IMR-90 (cell line): ENCODE measurements at regions not wholly inside any gene's neighbourhood (a gene's known extent, or its start where the extent isn't known, plus 50 kb on each side); places are given as distances from the start of the nearest gene placed in this dataset.

Experiments used
- ATAC-seq: fragments of 200-7000 bp; cut with Tn5 transposase; 2 replicates; pipeline ENCODE4 v1.9.1; 2020; ENCODE audit warnings: low read depth, mild to moderate bottlenecking, moderate library complexity
- BruUV-seq: library from RNA; stranded (reverse); fragments of 400-500 nt; replicated peaks from 2 replicates; lab custom pipeline; 2021; lab: Mats Ljungman, UMichigan
- CTCF ChIA-PET: fragments of 300-600 bp; formaldehyde crosslinking; extraction: SDS; loops from one replicate; lab custom pipeline; 2021; ENCODE audit warnings: antibody characterized with exemption; lab: Yijun Ruan, JAX
- POLR2A ChIA-PET: fragments of 300-600 bp; sonication (Branson Sonifier 250); formaldehyde crosslinking; loops from one replicate; lab custom pipeline; 2022; ENCODE audit warnings: antibody characterized with exemption; ENCODE audit not compliant: unreplicated experiment; lab: Charles Lee
- DNase-seq: peaks from one replicate; pipeline ENCODE4 v3.0.0; 2013
- H2AFZ ChIP-seq: replicated peaks from 2 replicates; pipeline ENCODE3; 2013; ENCODE audit warnings: low read length, mild to moderate bottlenecking; ENCODE audit not compliant: poor library complexity
- H2AK5ac ChIP-seq: 2 replicates; pipeline ENCODE4 v1.6.1; 2013; ENCODE audit warnings: low read depth, low read length, inconsistent platforms
- H2AK9ac ChIP-seq: replicated peaks from 2 replicates; pipeline ENCODE3; 2013; ENCODE audit warnings: mild to moderate bottlenecking, low read depth, low read length, moderate library complexity; ENCODE audit not compliant: poor library complexity
- H2BK120ac ChIP-seq: 2 replicates; pipeline ENCODE4 v1.6.1; 2013; ENCODE audit warnings: low read depth, low read length, inconsistent platforms
- H2BK15ac ChIP-seq: 3 replicates; pipeline ENCODE4 v1.6.1; 2013; ENCODE audit warnings: low read depth, low read length, inconsistent platforms
- H2BK20ac ChIP-seq: 2 replicates; pipeline ENCODE4 v1.6.1; 2013; ENCODE audit warnings: low read depth, mild to moderate bottlenecking, inconsistent platforms, low read length, moderate library complexity
- H2BK5ac ChIP-seq: 2 replicates; pipeline ENCODE4 v1.6.1; 2013; ENCODE audit warnings: mild to moderate bottlenecking, low read depth, low read length, inconsistent platforms; ENCODE audit not compliant: poor library complexity, severe bottlenecking
- H3K14ac ChIP-seq: replicated peaks from 2 replicates; pipeline ENCODE4 v1.6.1; 2013; ENCODE audit warnings: low read depth, low read length, inconsistent platforms
- H3K18ac ChIP-seq: 2 replicates; pipeline ENCODE4 v1.6.1; 2013; ENCODE audit warnings: low read depth, low read length, control low read depth
- H3K23ac ChIP-seq: 2 replicates; pipeline ENCODE4 v1.6.1; 2013; ENCODE audit warnings: low read depth, low read length, inconsistent platforms
- H3K27ac ChIP-seq: 2 replicates; pipeline ENCODE4 v1.5.1; 2013; ENCODE audit warnings: mild to moderate bottlenecking, control low read depth, low read length; ENCODE audit not compliant: insufficient read depth
- H3K27me3 ChIP-seq: 2 replicates; pipeline ENCODE4 v1.6.1; 2013; ENCODE audit warnings: low read length; ENCODE audit not compliant: control insufficient read depth, insufficient read depth
- H3K36me3 ChIP-seq: 2 replicates; pipeline ENCODE4 v1.6.1; 2013; ENCODE audit warnings: low read length, mixed read lengths; ENCODE audit not compliant: control insufficient read depth, insufficient read depth
- H3K4ac ChIP-seq: 2 replicates; pipeline ENCODE4 v1.6.1; 2013; ENCODE audit warnings: low read depth, low read length, inconsistent platforms
- H3K4me1 ChIP-seq: 2 replicates; pipeline ENCODE4 v1.6.1; 2013; ENCODE audit warnings: low read length, mixed read lengths; ENCODE audit not compliant: control insufficient read depth, insufficient read depth
- H3K4me2 ChIP-seq: 2 replicates; pipeline ENCODE4 v1.6.1; 2013; ENCODE audit warnings: low read depth, mild to moderate bottlenecking, control low read depth, low read length, moderate library complexity
- H3K4me3 ChIP-seq: 2 replicates; pipeline ENCODE4 v1.5.1; 2013; ENCODE audit warnings: low read depth, mild to moderate bottlenecking, control low read depth, low read length, moderate library complexity; ENCODE audit not compliant: insufficient read depth
- H3K56ac ChIP-seq: 2 replicates; pipeline ENCODE4 v1.6.1; 2013; ENCODE audit warnings: low read length, inconsistent platforms; ENCODE audit not compliant: insufficient read depth; ENCODE audit errors: extremely low read depth
- H3K79me1 ChIP-seq, 2 experiments: 2 replicates each; pipeline ENCODE4 v1.6.1; 2013; ENCODE audit warnings: low read length in 2 of 2, inconsistent platforms in 1 of 2, low read depth in 1 of 2
- H3K9ac ChIP-seq: 2 replicates; pipeline ENCODE4 v1.6.1; 2013; ENCODE audit warnings: low read depth, low read length, control low read depth
- H3K9me1 ChIP-seq: 2 replicates; pipeline ENCODE4 v1.6.1; 2013; ENCODE audit warnings: low read length, inconsistent platforms; ENCODE audit not compliant: insufficient read depth
- H3K9me3 ChIP-seq: 2 replicates; pipeline ENCODE4 v1.6.1; 2013; ENCODE audit warnings: low read length; ENCODE audit not compliant: control insufficient read depth, insufficient read depth
- H4K20me1 ChIP-seq: 2 replicates; pipeline ENCODE4 v1.6.1; 2013; ENCODE audit warnings: low read length, inconsistent platforms; ENCODE audit not compliant: insufficient read depth
- H4K5ac ChIP-seq: 2 replicates; pipeline ENCODE4 v1.6.1; 2013; ENCODE audit warnings: mild to moderate bottlenecking, low read depth, low read length, control low read depth
- H4K8ac ChIP-seq, 2 experiments: 2 replicates each; pipeline ENCODE4 v1.6.1; 2013; ENCODE audit warnings: low read depth in 2 of 2, low read length in 2 of 2, control low read depth in 1 of 2, inconsistent platforms in 1 of 2
- H4K91ac ChIP-seq: 2 replicates; pipeline ENCODE4 v1.6.1; 2013; ENCODE audit warnings: low read depth, low read length, inconsistent platforms; ENCODE audit not compliant: insufficient read depth
- ELK1 ChIP-seq: fragments of 150-350 bp; IDR thresholded peaks from 2 replicates; pipeline ENCODE4 v1.6.1; 2016; ENCODE audit warnings: low read depth, mild to moderate bottlenecking, low read length, moderate library complexity, borderline replicate concordance
- MAFK ChIP-seq: IDR thresholded peaks from 2 replicates; pipeline ENCODE4 v1.6.1; 2012; ENCODE audit warnings: low read depth, low read length, improper control_type of control experiment
- MXI1 ChIP-seq: IDR thresholded peaks from 2 replicates; pipeline ENCODE4 v1.6.1; 2012; ENCODE audit warnings: low read depth, mild to moderate bottlenecking, low read length, moderate library complexity, borderline replicate concordance
- NFE2L2 ChIP-seq: fragments of 150-350 bp; IDR thresholded peaks from 2 replicates; pipeline ENCODE4 v1.6.1; 2016; ENCODE audit warnings: low read depth, mild to moderate bottlenecking, low read length
- POLR2A ChIP-seq: IDR thresholded peaks from 2 replicates; pipeline ENCODE4 v1.6.1; 2012; ENCODE audit warnings: mild to moderate bottlenecking, low read depth, low read length
- RAD21 ChIP-seq: IDR thresholded peaks from 2 replicates; pipeline ENCODE4 v1.6.1; 2012; ENCODE audit warnings: low read length, improper control_type of control experiment
- RCOR1 ChIP-seq: IDR thresholded peaks from 2 replicates; pipeline ENCODE4 v1.6.1; 2012; ENCODE audit warnings: mild to moderate bottlenecking, low read length, improper control_type of control experiment; ENCODE audit not compliant: insufficient replicate concordance
- SMC3 ChIP-seq: fragments of 150-350 bp; IDR thresholded peaks from 2 replicates; pipeline ENCODE4 v1.6.1; 2016; ENCODE audit warnings: low read depth, mild to moderate bottlenecking, antibody characterized with exemption, low read length, moderate library complexity
- USF2 ChIP-seq: fragments of 150-350 bp; IDR thresholded peaks from 2 replicates; pipeline ENCODE4 v1.6.1; 2017; ENCODE audit warnings: mild to moderate bottlenecking, antibody characterized with exemption, low read length, low read depth
- WGBS, 2 experiments: methylation state at CpG; one replicate each; pipeline versions ENCODE4 v1.1.5 to v1.1.7; 2013; ENCODE audit warnings: missing lambda C conversion rate in 2 of 2; ENCODE audit not compliant: insufficient read length in 1 of 2; ENCODE audit errors: extremely low coverage in 2 of 2; 5-methylcytosine and 5-hydroxymethylcytosine counted together
- dilution Hi-C: fragments of 300-500 bp; cut with HindIII; formaldehyde crosslinking; loops from one replicate; pipeline ENCODE4 v1.14.3; 2018; ENCODE audit warnings: low sequenced_read_pairs; ENCODE audit not compliant: unreplicated experiment
- in situ Hi-C: fragments of 300-500 bp; cut with MboI; formaldehyde crosslinking; loops from 3 replicates; pipeline ENCODE4 v1.14.3; 2019; ENCODE audit warnings: low sequenced_read_pairs, inconsistent platforms, mixed read lengths
- intact Hi-C: fragments of 100-400 bp; cut with micrococcal nuclease; formaldehyde crosslinking; loops from 2 replicates; pipeline ENCODE4 v1.10.0; 2022

- TF ChIP-seq MXI1: no peak
- no peak for TF ChIP-seq NFE2L2
- TF ChIP-seq RAD21: no peak
- no peak for TF ChIP-seq USF2
- no peak for TF ChIP-seq ELK1
- TF ChIP-seq POLR2A: no peak
- no peak for TF ChIP-seq RCOR1
- no peak for TF ChIP-seq SMC3
- TF ChIP-seq MAFK: no peak
- in situ Hi-C loops (no loop called here), intact Hi-C loops (no loop called here), dilution Hi-C loops (no loop called here)
- Histone ChIP-seq H3K27ac (no peak overlapping the region), H3K14ac (no peak overlapping the region), H2AK5ac (no peak overlapping the region), H3K4me1 (no peaks in the 10 kb centered on the region), H4K8ac (no peak overlapping the region), H3K23ac (no peak overlapping the region), H3K4me2 (no peak overlapping the region), H3K9me1 (no peaks in the 10 kb centered on the region), H3K27me3 (no peaks in the 10 kb centered on the region), H2AK9ac (no peak overlapping the region), H2BK5ac (no peak overlapping the region), H3K18ac (no peak overlapping the region), H2BK120ac (no peak overlapping the region), H4K91ac (no peak overlapping the region), H2BK15ac (0 out of 3 replicates have a peak overlapping the region, but pooled peaks have one; percentile 54), H3K36me3 (no peaks in the 10 kb centered on the region), H3K79me1 (no peaks in the 10 kb centered on the region), H3K4me3 (no peak overlapping the region), H2BK20ac (no peak overlapping the region), H3K9ac (no peak overlapping the region), H4K20me1 (no peaks in the 10 kb centered on the region), H3K4ac (no peak overlapping the region), H3K56ac (no peak overlapping the region), H4K5ac (no peak overlapping the region), H2AFZ (no peak overlapping the region), H3K9me3 (no peaks in the 10 kb centered on the region)
- BruUV-seq: no TSS peak
- DNase-seq (no peak), ATAC-seq (no peak)
- WGBS, 2 experiments: no CpG with 5 or more reads among the region's 2 CpGs
- POLR2A ChIA-PET: no interaction called here
- CTCF ChIA-PET: no interaction called here
Measured at GRCh38 chr7:17617380-17617779, 318.9 kb downstream of the AHR start.
